MM.1S (cell line): ENCODE measurements at regions not wholly inside any gene's neighbourhood (a gene's known extent, or its start where the extent isn't known, plus 50 kb on each side); places are given as distances from the start of the nearest gene placed in this dataset.
"Not testable (repeated sequence)": the region's sequence is repeated elsewhere in the genome, so short reads cannot be mapped to it uniquely, and the experiment has no call there.

Experiments used
- DNase-seq: peaks from one replicate; pipeline ENCODE4 v3.0.0-alpha.2; 2015
- H2AFZ ChIP-seq: fragments of 300-600 bp; sonication (generic); 2 replicates; pipeline ENCODE4 v1.6.0; 2016; ENCODE audit warnings: antibody characterized with exemption, low read length
- H3F3A ChIP-seq: fragments of 300-600 bp; sonication (generic); 2 replicates; pipeline ENCODE4 v1.6.1; 2016; ENCODE audit warnings: mild to moderate bottlenecking, antibody characterized with exemption, low read length, moderate library complexity, mixed read lengths; ENCODE audit not compliant: insufficient read depth
- H3K27ac ChIP-seq: fragments of 300-600 bp; sonication (generic); 2 replicates; pipeline ENCODE4 v1.5.1; 2016; ENCODE audit warnings: mild to moderate bottlenecking, low read length
- H3K27me3 ChIP-seq: fragments of 300-600 bp; sonication (generic); replicated peaks from 2 replicates; pipeline ENCODE4 v1.6.0; 2016; ENCODE audit warnings: low read length; ENCODE audit not compliant: insufficient read depth
- H3K36me3 ChIP-seq: fragments of 300-600 bp; sonication (generic); replicated peaks from 2 replicates; pipeline ENCODE4 v1.6.1; 2016; ENCODE audit warnings: mild to moderate bottlenecking, low read length, mixed read lengths; ENCODE audit not compliant: insufficient read depth
- H3K4me1 ChIP-seq: fragments of 300-600 bp; sonication (generic); 2 replicates; pipeline ENCODE4 v1.6.1; 2016; ENCODE audit warnings: low read length, mixed read lengths
- H3K4me2 ChIP-seq: fragments of 300-600 bp; sonication (generic); 2 replicates; pipeline ENCODE4 v1.6.0; 2016; ENCODE audit warnings: low read depth, low read length
- H3K4me3 ChIP-seq: fragments of 300-600 bp; sonication (generic); 2 replicates; pipeline ENCODE4 v1.5.1; 2016; ENCODE audit warnings: low read length, mixed read lengths
- H3K79me2 ChIP-seq: fragments of 300-600 bp; sonication (generic); 2 replicates; pipeline ENCODE4 v1.6.1; 2016; ENCODE audit warnings: mixed run types, low read length, mixed read lengths
- H3K9ac ChIP-seq: fragments of 300-600 bp; sonication (generic); 2 replicates; pipeline ENCODE4 v1.6.1; 2016; ENCODE audit warnings: low read length, mixed read lengths
- H3K9me2 ChIP-seq: fragments of 300-600 bp; sonication (generic); replicated peaks from 2 replicates; pipeline ENCODE4 v1.6.1; 2016; ENCODE audit warnings: mild to moderate bottlenecking, low read length, mixed read lengths; ENCODE audit not compliant: insufficient read depth
- H3K9me3 ChIP-seq: fragments of 300-600 bp; sonication (generic); replicated peaks from 2 replicates; pipeline ENCODE4 v1.6.1; 2016; ENCODE audit warnings: mild to moderate bottlenecking, low read length, mixed read lengths; ENCODE audit not compliant: insufficient read depth
- H4K20me1 ChIP-seq: fragments of 300-600 bp; sonication (generic); 2 replicates; pipeline ENCODE4 v1.6.1; 2016; ENCODE audit warnings: mild to moderate bottlenecking, low read length, moderate library complexity, mixed read lengths; ENCODE audit not compliant: insufficient read depth
- EZH2 ChIP-seq: fragments of 300-600 bp; sonication (generic); optimal IDR thresholded peaks from 2 replicates; pipeline ENCODE3; 2017; ENCODE audit warnings: low read depth, mild to moderate bottlenecking, antibody characterized with exemption, low read length, mixed read lengths
- EZH2phosphoT487 ChIP-seq: fragments of 300-600 bp; sonication (generic); IDR thresholded peaks from 2 replicates; pipeline ENCODE4 v1.6.1; 2018; ENCODE audit warnings: antibody characterized with exemption, low read length
- TF ChIP-seq, protein P1 (sequence below): fragments of 300-600 bp; sonication (generic); IDR thresholded peaks from 2 replicates; pipeline ENCODE4 v1.5.1; 2016; ENCODE audit warnings: antibody characterized with exemption, low read length, mixed read lengths

- not testable (repeated sequence) for H3K79me2 ChIP-seq, H3K4me3 ChIP-seq, H3K27ac ChIP-seq, H3K9me3 ChIP-seq, H3K9me2 ChIP-seq, H3K4me1 ChIP-seq, H3K36me3 ChIP-seq, H2AFZ ChIP-seq, H4K20me1 ChIP-seq, H3F3A ChIP-seq, H3K9ac ChIP-seq, H3K4me2 ChIP-seq, H3K27me3 ChIP-seq
- DNase-seq = peak; percentile 10
These were observed 186.2 kb upstream of the CHL1 start for GRCh38 chr3:10109-10996.

- Histone ChIP-seq H3K27ac (no peak overlapping the region), H3K4me2 (no peak overlapping the region), H3K79me2 (no peaks in the 10 kb centered on the region), H2AFZ (no peak overlapping the region), H3K9me3 (no peaks in the 10 kb centered on the region), H3K27me3 (no peaks in the 10 kb centered on the region), H3K9ac (no peak overlapping the region), H4K20me1 (no peaks in the 10 kb centered on the region), H3K4me1 (no peaks in the 10 kb centered on the region), H3K9me2 (no peaks in the 10 kb centered on the region), H3K4me3 (no peak overlapping the region), H3F3A (no peaks in the 10 kb centered on the region), H3K36me3 (no peaks in the 10 kb centered on the region)
- TF ChIP-seq, protein P1, sequence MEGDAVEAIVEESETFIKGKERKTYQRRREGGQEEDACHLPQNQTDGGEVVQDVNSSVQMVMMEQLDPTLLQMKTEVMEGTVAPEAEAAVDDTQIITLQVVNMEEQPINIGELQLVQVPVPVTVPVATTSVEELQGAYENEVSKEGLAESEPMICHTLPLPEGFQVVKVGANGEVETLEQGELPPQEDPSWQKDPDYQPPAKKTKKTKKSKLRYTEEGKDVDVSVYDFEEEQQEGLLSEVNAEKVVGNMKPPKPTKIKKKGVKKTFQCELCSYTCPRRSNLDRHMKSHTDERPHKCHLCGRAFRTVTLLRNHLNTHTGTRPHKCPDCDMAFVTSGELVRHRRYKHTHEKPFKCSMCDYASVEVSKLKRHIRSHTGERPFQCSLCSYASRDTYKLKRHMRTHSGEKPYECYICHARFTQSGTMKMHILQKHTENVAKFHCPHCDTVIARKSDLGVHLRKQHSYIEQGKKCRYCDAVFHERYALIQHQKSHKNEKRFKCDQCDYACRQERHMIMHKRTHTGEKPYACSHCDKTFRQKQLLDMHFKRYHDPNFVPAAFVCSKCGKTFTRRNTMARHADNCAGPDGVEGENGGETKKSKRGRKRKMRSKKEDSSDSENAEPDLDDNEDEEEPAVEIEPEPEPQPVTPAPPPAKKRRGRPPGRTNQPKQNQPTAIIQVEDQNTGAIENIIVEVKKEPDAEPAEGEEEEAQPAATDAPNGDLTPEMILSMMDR = no peak
- TF ChIP-seq EZH2phosphoT487 (no peak), EZH2 (no peak)
- no peak for DNase-seq
These were observed 184.8 kb upstream of the CHL1 start for GRCh38 chr3:11734-12133.

- TF ChIP-seq EZH2 (no peak), EZH2phosphoT487 (no peak)
- H3K27me3 ChIP-seq = no peaks in the 10 kb centered on the region
- no peaks in the 10 kb centered on the region for H3K36me3 ChIP-seq
- H3K4me1 ChIP-seq = no peaks in the 10 kb centered on the region
- no peak overlapping the region for H3K4me2 ChIP-seq
- H3K9me2 ChIP-seq = no peaks in the 10 kb centered on the region
- no peaks in the 10 kb centered on the region for H4K20me1 ChIP-seq
- H2AFZ ChIP-seq = no peak overlapping the region
- no peak overlapping the region for H3K9ac ChIP-seq
- H3K9me3 ChIP-seq = no peaks in the 10 kb centered on the region
- H3F3A ChIP-seq = no peaks in the 10 kb centered on the region
- no peaks in the 10 kb centered on the region for H3K79me2 ChIP-seq
- H3K4me3 ChIP-seq = no peak overlapping the region
- no peak overlapping the region for H3K27ac ChIP-seq
- no peak for DNase-seq
These were observed 181.9 kb upstream of the CHL1 start for GRCh38 chr3:14652-15051.

- no peaks in the 10 kb centered on the region for H3F3A ChIP-seq
These were observed 180.2 kb upstream of the CHL1 start for GRCh38 chr3:16366-16765.

More at GRCh38 chr3:16366-16765, 180.2 kb upstream of the CHL1 start:
- Histone ChIP-seq H4K20me1 (no peaks in the 10 kb centered on the region), H3K27ac (no peak overlapping the region), H3K27me3 (no peaks in the 10 kb centered on the region), H3K9me2 (no peaks in the 10 kb centered on the region), H3K9ac (no peak overlapping the region), H3K4me3 (no peak overlapping the region), H3K4me2 (no peak overlapping the region), H3K4me1 (no peaks in the 10 kb centered on the region), H3K9me3 (no peaks in the 10 kb centered on the region), H3K36me3 (no peaks in the 10 kb centered on the region), H3K79me2 (no peaks in the 10 kb centered on the region), H2AFZ (no peak overlapping the region)
- no peak for DNase-seq
- TF ChIP-seq EZH2 (no peak), EZH2phosphoT487 (no peak)
- TF ChIP-seq, protein P1 = no peak
